Kidney epithelial cell (primary cell): ENCODE measurements at regions not wholly inside any gene's neighbourhood (a gene's known extent, or its start where the extent isn't known, plus 50 kb on each side); places are given as distances from the start of the nearest gene placed in this dataset.
A peak's percentile ranks its signal among the peaks of the same experiment; 100 is the strongest.

ENCODE experiments used
- DNase-seq: peaks from one replicate; pipeline ENCODE4 v3.0.0-alpha.2; 2010; ENCODE audit warnings: low read depth
- H3K27me3 ChIP-seq: 2 replicates; pipeline ENCODE4 v1.6.0; 2011; ENCODE audit warnings: low read length; ENCODE audit not compliant: control insufficient read depth, insufficient read depth
- H3K36me3 ChIP-seq: 2 replicates; pipeline ENCODE4 v1.5.1; 2011; ENCODE audit warnings: low read length; ENCODE audit not compliant: control insufficient read depth, insufficient read depth
- H3K4me3 ChIP-seq: 2 replicates; pipeline ENCODE4 v1.5.1; 2011; ENCODE audit warnings: low read depth, mild to moderate bottlenecking, control low read depth, low read length
- TF ChIP-seq, protein P1 (sequence below): IDR thresholded peaks from 2 replicates; pipeline ENCODE4 v1.5.1; 2011; ENCODE audit warnings: mild to moderate bottlenecking, moderate library complexity, low read length, control low read depth, inconsistent platforms; ENCODE audit not compliant: insufficient read depth, poor library complexity, severe bottlenecking

DNA sequence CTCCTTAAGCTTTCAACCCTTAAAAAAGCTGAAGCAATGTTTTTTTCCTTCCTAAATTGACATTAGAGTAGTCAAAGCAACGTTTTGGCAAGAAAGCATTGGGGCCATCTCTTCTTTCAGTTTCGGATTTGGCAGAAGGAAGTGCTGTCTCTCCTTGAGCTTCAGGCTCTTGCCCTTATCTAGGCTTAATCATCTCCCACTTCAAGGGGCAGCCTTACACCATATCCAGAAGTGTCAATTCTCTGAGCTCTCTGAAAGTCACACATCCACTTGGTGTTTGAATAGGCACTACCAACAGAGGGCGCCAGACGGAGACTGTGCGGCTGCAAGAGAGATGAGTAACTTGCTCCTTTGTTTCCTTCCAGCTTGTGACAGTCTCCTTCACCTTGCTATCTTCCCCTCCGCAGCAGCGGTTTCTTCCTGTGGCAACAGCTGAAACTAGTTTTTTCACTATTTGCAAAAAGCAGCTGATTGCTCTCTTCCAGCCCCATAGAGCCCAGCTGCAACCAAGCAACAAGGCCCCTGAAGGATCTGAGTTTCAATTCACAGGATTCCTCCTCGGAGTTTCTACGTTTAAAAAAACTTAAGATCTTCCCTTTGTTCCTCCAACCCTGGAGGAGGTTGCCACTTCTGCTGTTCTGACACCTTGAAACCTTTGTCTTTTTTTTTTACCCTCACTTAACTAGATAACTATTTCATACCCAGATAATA lies 147.0 kb upstream of the SLCO3A1 start:
- peak; percentile 41 for DNase-seq
- Histone ChIP-seq H3K27me3 (peaks cover 2% of the 10 kb centered on the region), H3K36me3 (no peaks in the 10 kb centered on the region), H3K4me3 (no peak overlapping the region)
- TF ChIP-seq, protein P1, sequence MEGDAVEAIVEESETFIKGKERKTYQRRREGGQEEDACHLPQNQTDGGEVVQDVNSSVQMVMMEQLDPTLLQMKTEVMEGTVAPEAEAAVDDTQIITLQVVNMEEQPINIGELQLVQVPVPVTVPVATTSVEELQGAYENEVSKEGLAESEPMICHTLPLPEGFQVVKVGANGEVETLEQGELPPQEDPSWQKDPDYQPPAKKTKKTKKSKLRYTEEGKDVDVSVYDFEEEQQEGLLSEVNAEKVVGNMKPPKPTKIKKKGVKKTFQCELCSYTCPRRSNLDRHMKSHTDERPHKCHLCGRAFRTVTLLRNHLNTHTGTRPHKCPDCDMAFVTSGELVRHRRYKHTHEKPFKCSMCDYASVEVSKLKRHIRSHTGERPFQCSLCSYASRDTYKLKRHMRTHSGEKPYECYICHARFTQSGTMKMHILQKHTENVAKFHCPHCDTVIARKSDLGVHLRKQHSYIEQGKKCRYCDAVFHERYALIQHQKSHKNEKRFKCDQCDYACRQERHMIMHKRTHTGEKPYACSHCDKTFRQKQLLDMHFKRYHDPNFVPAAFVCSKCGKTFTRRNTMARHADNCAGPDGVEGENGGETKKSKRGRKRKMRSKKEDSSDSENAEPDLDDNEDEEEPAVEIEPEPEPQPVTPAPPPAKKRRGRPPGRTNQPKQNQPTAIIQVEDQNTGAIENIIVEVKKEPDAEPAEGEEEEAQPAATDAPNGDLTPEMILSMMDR = peak; percentile 92

DNA sequence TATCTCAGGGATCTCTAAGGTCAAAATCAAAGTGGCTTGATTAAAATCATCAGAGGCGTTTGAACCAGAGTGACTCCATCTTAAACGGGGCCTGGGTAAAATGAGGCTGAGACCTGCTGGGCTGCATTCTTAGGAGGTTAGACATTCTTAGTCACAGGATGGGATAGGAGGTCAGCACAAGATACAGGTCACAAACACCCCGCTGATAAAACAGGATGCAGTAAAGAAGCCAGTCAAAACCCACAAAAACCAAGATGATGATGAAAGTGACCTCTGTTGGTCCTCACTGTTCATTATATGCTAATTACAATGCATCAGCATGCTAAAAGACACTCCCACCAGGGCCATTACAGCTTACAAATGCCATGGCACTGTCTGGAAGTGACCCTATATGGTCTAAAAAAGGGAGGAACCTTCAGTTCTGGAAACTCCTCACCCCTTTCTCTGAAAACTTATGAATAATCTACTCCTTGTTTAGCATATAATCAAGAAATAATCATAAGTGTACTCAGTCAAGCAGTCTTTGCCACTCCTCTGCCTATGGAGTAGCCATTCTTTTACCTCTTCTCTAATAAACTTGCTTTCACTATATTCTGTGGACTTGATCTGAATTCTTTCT lies 143.3 kb upstream of the SLCO3A1 start:
- TF ChIP-seq, protein P1 = no peak

DNA sequence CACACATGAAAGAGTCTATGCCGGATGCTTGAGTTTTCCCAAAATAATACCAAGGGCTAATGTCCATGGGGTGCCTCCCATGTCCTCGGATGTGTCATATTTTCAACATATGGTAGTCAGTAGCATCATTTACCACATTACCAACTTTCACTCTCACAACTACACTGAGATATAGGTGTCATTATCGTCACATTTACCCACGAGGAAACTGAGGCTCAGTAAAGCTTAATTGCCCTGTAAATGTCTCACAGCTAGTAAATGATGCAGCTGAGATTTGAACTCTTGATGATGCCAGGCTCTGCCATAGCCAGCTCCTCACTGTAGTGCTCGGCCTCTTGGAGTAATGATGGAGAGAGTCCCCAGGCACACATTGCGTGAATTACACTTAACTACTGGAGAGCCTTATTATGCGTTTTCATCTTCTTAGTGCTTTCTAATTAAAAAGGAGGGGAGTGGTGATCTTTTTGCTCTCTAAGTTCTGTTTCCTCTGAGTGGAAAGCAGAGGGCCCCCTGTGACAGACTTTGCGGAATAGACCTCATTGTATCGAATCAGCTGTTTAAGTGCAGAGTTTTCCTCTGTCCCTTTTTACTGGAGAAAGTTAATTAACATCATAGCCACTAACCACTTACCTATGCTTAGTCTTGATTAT lies 142.0 kb upstream of the SLCO3A1 start:
- Histone ChIP-seq H3K27me3 (peaks cover 2% of the 10 kb centered on the region), H3K4me3 (no peak overlapping the region), H3K36me3 (no peaks in the 10 kb centered on the region)
- TF ChIP-seq, protein P1 = no peak
- no peak for DNase-seq

More for the DNA sequence above, 143.3 kb upstream of the SLCO3A1 start:
- no peak for DNase-seq
- Histone ChIP-seq H3K4me3 (no peak overlapping the region), H3K27me3 (peaks cover 2% of the 10 kb centered on the region), H3K36me3 (no peaks in the 10 kb centered on the region)

DNA sequence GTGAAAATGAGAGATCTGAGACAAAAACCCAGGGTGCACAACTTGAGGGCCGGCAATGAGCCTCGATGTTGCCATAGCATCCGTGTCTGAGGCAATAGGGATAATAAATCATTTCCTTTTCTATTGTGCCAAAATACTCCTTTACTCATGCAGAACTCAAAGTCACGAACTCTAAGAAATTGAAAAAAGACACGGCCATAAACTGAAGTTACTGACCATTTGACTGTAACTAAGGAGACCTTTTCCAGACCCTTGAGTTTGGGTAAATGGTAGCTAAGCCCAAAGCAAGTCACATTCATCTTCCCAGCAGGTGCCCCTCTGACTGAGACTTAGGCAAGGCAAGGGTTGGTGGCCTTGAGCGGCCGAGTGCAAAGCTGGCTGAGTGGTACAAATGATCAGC lies 141.2 kb upstream of the SLCO3A1 start:
- H3K36me3 ChIP-seq = no peaks in the 10 kb centered on the region
- H3K27me3 ChIP-seq = peaks cover 2% of the 10 kb centered on the region
- TF ChIP-seq, protein P1 = no peak
- H3K4me3 ChIP-seq = no peak overlapping the region
- no peak for DNase-seq

DNA sequence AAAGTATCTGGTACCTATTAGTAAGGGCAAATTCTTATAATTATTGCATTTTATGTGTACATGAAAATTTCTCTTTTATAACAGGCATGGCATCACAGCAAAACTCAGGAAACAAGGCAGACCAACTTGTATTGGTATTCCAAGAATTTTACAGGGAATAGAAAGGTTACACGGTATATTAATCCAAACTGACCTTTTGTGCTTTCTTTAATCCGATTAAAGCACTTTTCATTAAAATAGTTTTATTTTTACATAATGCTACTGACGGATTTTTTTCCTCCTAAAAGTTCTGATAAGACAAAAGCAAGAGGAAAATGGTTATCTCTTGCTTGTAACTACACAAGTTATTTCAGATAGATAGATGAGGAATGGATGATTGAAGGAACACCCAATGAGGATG lies 137.0 kb upstream of the SLCO3A1 start:
- Histone ChIP-seq H3K27me3 (no peaks in the 10 kb centered on the region), H3K4me3 (no peak overlapping the region), H3K36me3 (no peaks in the 10 kb centered on the region)
- TF ChIP-seq, protein P1 = no peak
- no peak for DNase-seq

DNA sequence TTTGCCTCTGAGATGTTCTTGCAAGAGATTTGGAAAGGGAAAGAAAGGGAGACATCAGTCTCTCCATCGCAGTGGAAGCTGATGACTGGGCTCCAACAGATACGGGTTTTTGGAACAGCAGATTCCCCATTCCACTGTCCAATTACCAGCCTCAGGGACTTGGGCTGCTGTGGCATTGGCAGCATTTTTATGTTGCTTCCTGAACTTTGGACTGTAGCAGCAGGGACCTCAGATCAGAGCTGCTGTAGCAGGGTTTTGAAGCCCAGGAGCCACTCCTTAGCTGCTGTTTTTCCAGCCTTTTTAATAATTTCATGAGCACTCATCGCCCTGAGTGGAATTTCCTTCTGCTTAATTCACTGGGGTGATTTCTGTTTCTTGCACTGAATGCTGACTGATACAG lies 135.7 kb upstream of the SLCO3A1 start:
- DNase-seq = no peak
- Histone ChIP-seq H3K36me3 (no peaks in the 10 kb centered on the region), H3K27me3 (no peaks in the 10 kb centered on the region), H3K4me3 (no peak overlapping the region)
- TF ChIP-seq, protein P1 = no peak
